ENCODE measurements at regions not wholly inside any gene's neighbourhood (a gene's known extent, or its start where the extent isn't known, plus 50 kb on each side); places are given as distances from the start of the nearest gene placed in this dataset.

DNA sequence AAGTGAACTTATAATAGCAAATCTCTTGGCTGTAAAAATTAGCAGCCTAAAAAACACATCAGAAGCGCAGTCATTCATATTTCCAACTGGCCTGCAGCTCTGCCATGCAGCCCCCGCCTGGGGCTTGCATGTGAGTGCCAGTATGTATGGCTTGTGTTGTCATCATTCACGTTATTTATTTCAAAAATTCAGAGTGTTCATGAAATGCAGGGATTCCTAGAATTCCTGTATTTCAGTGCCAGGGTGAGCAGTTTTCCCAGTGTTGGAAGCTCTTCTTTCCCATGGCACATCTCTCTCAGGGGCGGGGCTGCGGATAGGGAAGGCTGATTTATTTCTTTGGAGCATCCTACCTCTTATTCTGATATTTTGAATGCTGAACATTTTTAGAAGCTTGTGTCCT lies 234.6 kb downstream of the FGF9 start:
- H2AK5ac ChIP-seq (ENCODE audit: low read depth, low read length) = no peak overlapping the region
- H4K5ac ChIP-seq (ENCODE audit: low read depth, low read length) = no peak overlapping the region
- no peak overlapping the region for H3K4me2 ChIP-seq (ENCODE audit: low read depth, low read length)
- H3K23ac ChIP-seq (ENCODE audit: low read depth, low read length) = no peak overlapping the region
- no peak overlapping the region for H3K4me3 ChIP-seq (ENCODE audit: insufficient read depth, low read depth, low read length)
- H3K4me1 ChIP-seq (ENCODE audit: control insufficient read depth, insufficient read depth, low read length) = peaks cover 7% of the 10 kb centered on the region; the same call in 1 of the 2 replicates
- no peak overlapping the region for H3K4ac ChIP-seq (ENCODE audit: low read depth, low read length)
- no peak overlapping the region for H2AFZ ChIP-seq (replicated peaks; ENCODE audit: low read length, poor library complexity)
- no peak overlapping the region for H4K8ac ChIP-seq (ENCODE audit: low read depth in 2 of 2, low read length in 2 of 2)
- H4K91ac ChIP-seq (ENCODE audit: insufficient read depth, low read depth, low read length) = no peak overlapping the region
- no peak overlapping the region for H2AK9ac ChIP-seq (replicated peaks; ENCODE audit: low read depth, low read length, poor library complexity)
- no peaks in the 10 kb centered on the region for H3K79me1 ChIP-seq (ENCODE audit: low read depth in 1 of 2, low read length in 2 of 2)
- H3K18ac ChIP-seq (ENCODE audit: low read depth, low read length) = no peak overlapping the region
- dilution Hi-C loops (cut with HindIII; ENCODE audit: low sequenced_read_pairs, unreplicated experiment) = no loop called here
- H3K9me1 ChIP-seq (ENCODE audit: insufficient read depth, low read length) = 0 out of 2 replicates have a peak, but pooled peaks cover 6% of the 10 kb centered on the region
- ATAC-seq (ENCODE audit: low read depth) (peak; percentile 19; the same call in 1 of the 2 replicates), DNase-seq (no peak)
- H2BK15ac ChIP-seq (ENCODE audit: low read depth, low read length) = no peak overlapping the region
- no peak overlapping the region for H3K56ac ChIP-seq (ENCODE audit: extremely low read depth, insufficient read depth, low read length)
- no peak overlapping the region for H2BK5ac ChIP-seq (ENCODE audit: low read depth, low read length, poor library complexity, severe bottlenecking)
- no peaks in the 10 kb centered on the region for H4K20me1 ChIP-seq (ENCODE audit: insufficient read depth, low read length)
- no peak overlapping the region for H2BK20ac ChIP-seq (ENCODE audit: low read depth, low read length)
- ChIA-PET CTCF (interaction anchor here (1.0 kb wide), 1 partner anchor 21 kb away, joined by 3 read pairs; no protein-coding TSS in a partner anchor), POLR2A (ENCODE audit: unreplicated experiment) (no interaction called here)
- H3K27me3 ChIP-seq (ENCODE audit: control insufficient read depth, insufficient read depth, low read length) = no peaks in the 10 kb centered on the region; the same call in 1 of the 2 replicates
- WGBS, 2 experiments (ENCODE audit: extremely low coverage in 2 of 2, insufficient read length in 1 of 2) = no CpG with 5 or more reads among the region's 5 CpGs
- in situ Hi-C loops (cut with MboI; ENCODE audit: low sequenced_read_pairs) = no loop called here
- no peaks in the 10 kb centered on the region for H3K36me3 ChIP-seq (ENCODE audit: control insufficient read depth, insufficient read depth, low read length)
- no peak overlapping the region for H3K14ac ChIP-seq (replicated peaks; ENCODE audit: low read depth, low read length)
- H2BK120ac ChIP-seq (ENCODE audit: low read depth, low read length) = no peak overlapping the region
- intact Hi-C loops (cut with micrococcal nuclease) = no loop called here
- no TSS peak for BruUV-seq (replicated peaks)
- H3K9ac ChIP-seq (ENCODE audit: low read depth, low read length) = no peak overlapping the region
- H3K9me3 ChIP-seq (ENCODE audit: control insufficient read depth, insufficient read depth, low read length) = no peaks in the 10 kb centered on the region
- TF ChIP-seq MAFK (IDR thresholded peaks at IDR 0.05; ENCODE audit: low read depth, low read length) (no peak), POLR2A (IDR thresholded peaks at IDR 0.05; ENCODE audit: low read depth, low read length) (no peak), MAZ (IDR thresholded peaks at IDR 0.05; ENCODE audit: borderline replicate concordance, low read depth, low read length) (no peak), CEBPB (IDR thresholded peaks at IDR 0.05; ENCODE audit: low read depth, low read length) (no peak), RAD21 (IDR thresholded peaks at IDR 0.05; ENCODE audit: low read length) (no peak), NFE2L2 (IDR thresholded peaks at IDR 0.05; ENCODE audit: low read depth, low read length) (no peak), SMC3 (IDR thresholded peaks at IDR 0.05; ENCODE audit: low read depth, low read length) (no peak), FOS (IDR thresholded peaks at IDR 0.05; ENCODE audit: low read depth, low read length) (no peak), RCOR1 (IDR thresholded peaks at IDR 0.05; ENCODE audit: insufficient replicate concordance, low read length) (no peak), BHLHE40 (IDR thresholded peaks at IDR 0.05; ENCODE audit: low read depth, low read length) (no peak), RFX5 (IDR thresholded peaks at IDR 0.05; ENCODE audit: low read depth, low read length) (no peak)
- TF ChIP-seq, protein P1, sequence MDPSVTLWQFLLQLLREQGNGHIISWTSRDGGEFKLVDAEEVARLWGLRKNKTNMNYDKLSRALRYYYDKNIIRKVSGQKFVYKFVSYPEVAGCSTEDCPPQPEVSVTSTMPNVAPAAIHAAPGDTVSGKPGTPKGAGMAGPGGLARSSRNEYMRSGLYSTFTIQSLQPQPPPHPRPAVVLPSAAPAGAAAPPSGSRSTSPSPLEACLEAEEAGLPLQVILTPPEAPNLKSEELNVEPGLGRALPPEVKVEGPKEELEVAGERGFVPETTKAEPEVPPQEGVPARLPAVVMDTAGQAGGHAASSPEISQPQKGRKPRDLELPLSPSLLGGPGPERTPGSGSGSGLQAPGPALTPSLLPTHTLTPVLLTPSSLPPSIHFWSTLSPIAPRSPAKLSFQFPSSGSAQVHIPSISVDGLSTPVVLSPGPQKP (IDR thresholded peaks at IDR 0.05; ENCODE audit: borderline replicate concordance, low read depth, low read length) = no peak
- TF ChIP-seq, protein P2, sequence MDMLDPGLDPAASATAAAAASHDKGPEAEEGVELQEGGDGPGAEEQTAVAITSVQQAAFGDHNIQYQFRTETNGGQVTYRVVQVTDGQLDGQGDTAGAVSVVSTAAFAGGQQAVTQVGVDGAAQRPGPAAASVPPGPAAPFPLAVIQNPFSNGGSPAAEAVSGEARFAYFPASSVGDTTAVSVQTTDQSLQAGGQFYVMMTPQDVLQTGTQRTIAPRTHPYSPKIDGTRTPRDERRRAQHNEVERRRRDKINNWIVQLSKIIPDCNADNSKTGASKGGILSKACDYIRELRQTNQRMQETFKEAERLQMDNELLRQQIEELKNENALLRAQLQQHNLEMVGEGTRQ (IDR thresholded peaks at IDR 0.05; ENCODE audit: low read depth, low read length) = no peak
- TF ChIP-seq, protein P3, sequence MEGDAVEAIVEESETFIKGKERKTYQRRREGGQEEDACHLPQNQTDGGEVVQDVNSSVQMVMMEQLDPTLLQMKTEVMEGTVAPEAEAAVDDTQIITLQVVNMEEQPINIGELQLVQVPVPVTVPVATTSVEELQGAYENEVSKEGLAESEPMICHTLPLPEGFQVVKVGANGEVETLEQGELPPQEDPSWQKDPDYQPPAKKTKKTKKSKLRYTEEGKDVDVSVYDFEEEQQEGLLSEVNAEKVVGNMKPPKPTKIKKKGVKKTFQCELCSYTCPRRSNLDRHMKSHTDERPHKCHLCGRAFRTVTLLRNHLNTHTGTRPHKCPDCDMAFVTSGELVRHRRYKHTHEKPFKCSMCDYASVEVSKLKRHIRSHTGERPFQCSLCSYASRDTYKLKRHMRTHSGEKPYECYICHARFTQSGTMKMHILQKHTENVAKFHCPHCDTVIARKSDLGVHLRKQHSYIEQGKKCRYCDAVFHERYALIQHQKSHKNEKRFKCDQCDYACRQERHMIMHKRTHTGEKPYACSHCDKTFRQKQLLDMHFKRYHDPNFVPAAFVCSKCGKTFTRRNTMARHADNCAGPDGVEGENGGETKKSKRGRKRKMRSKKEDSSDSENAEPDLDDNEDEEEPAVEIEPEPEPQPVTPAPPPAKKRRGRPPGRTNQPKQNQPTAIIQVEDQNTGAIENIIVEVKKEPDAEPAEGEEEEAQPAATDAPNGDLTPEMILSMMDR (conservative IDR thresholded peaks at IDR 0.05; ENCODE audit: low read depth, low read length) = no peak
- no peak overlapping the region for H3K27ac ChIP-seq (ENCODE audit: insufficient read depth, low read length)
